GM10248 (cell line): ENCODE measurements at regions not wholly inside any gene's neighbourhood (a gene's known extent, or its start where the extent isn't known, plus 50 kb on each side); places are given as distances from the start of the nearest gene placed in this dataset.

Experiments
- CTCF ChIA-PET: fragments of 300-600 bp; sonication (Branson Sonifier 250); formaldehyde crosslinking; extraction: SDS; loops from one replicate; lab custom pipeline; 2021; ENCODE audit warnings: antibody characterized with exemption; lab: Yijun Ruan, JAX
- POLR2A ChIA-PET: fragments of 350-650 bp; sonication (Branson Sonifier 250); formaldehyde crosslinking; extraction: SDS; loops from one replicate; lab custom pipeline; 2020; ENCODE audit warnings: antibody characterized with exemption; lab: Yijun Ruan, JAX
- DNase-seq: peaks from one replicate; pipeline ENCODE4 v3.0.0; 2012; ENCODE audit errors: extremely low spot score
- CTCF ChIP-seq: IDR thresholded peaks from 2 replicates; pipeline ENCODE4 v1.5.1; 2012; ENCODE audit warnings: mild to moderate bottlenecking, low read depth; ENCODE audit errors: extremely low read depth, missing control alignments, control extremely low read depth

GRCh38 chr2:195521589-195521988 lies 135.4 kb upstream of the SLC39A10 start:
- TF ChIP-seq CTCF: no peak
- DNase-seq: no peak
- POLR2A ChIA-PET: no interaction called here
- CTCF ChIA-PET: no interaction called here

- POLR2A ChIA-PET: no interaction called here
These were observed 136.3 kb upstream of the SLC39A10 start for GRCh38 chr2:195520671-195521155.

GRCh38 chr2:195515551-195515950 lies 141.5 kb upstream of the SLC39A10 start:
- ChIA-PET POLR2A (no interaction called here), CTCF (interaction anchor here (1.2 to 1.3 kb wide), 2 partner anchors 8 to 26 kb away, joined by 3 to 4 read pairs; no protein-coding TSS in a partner anchor)
- no peak for DNase-seq
- TF ChIP-seq CTCF: no peak

More at GRCh38 chr2:195520671-195521155, 136.3 kb upstream of the SLC39A10 start:
- CTCF ChIA-PET: interaction anchor here (1.1 kb wide), 1 partner anchor 12 kb away, joined by 3 read pairs; no protein-coding TSS in a partner anchor
- no peak for DNase-seq
- TF ChIP-seq CTCF: no peak

GRCh38 chr2:195514365-195514764 lies 142.7 kb upstream of the SLC39A10 start:
- ChIA-PET CTCF (interaction anchor here (0.7 to 2.2 kb wide), 5 partner anchors 15 to 153 kb away, joined by 3 to 6 read pairs (median 3); no protein-coding TSS in a partner anchor), POLR2A (no interaction called here)
- no peak for TF ChIP-seq CTCF
- DNase-seq: no peak

- ChIA-PET CTCF (interaction anchor here (1.5 to 2.2 kb wide), 2 partner anchors 14 to 20 kb away, joined by 6 read pairs; no protein-coding TSS in a partner anchor), POLR2A (no interaction called here)
- DNase-seq: no peak
- no peak for TF ChIP-seq CTCF
These were observed 143.9 kb upstream of the SLC39A10 start for GRCh38 chr2:195513119-195513518.

- ChIA-PET CTCF (interaction anchor here (1.5 to 5.0 kb wide), 3 partner anchors 11 to 15 kb away, joined by 3 to 23 read pairs (median 4); no protein-coding TSS in a partner anchor), POLR2A (no interaction called here)
- TF ChIP-seq CTCF: no peak
- DNase-seq: no peak
These were observed 147.5 kb upstream of the SLC39A10 start for GRCh38 chr2:195509551-195509950.

- no peak for DNase-seq
- TF ChIP-seq CTCF: no peak
- POLR2A ChIA-PET: interaction anchor here (0.5 kb wide), 1 partner anchor 54 kb away, joined by 5 read pairs; no protein-coding TSS in a partner anchor
- CTCF ChIA-PET: interaction anchor here (1.0 to 5.0 kb wide), 4 partner anchors 8 to 25 kb away, joined by 3 to 23 read pairs (median 4); no protein-coding TSS in a partner anchor
These were observed 148.9 kb upstream of the SLC39A10 start for GRCh38 chr2:195508139-195508455.
